ENCODE measurements at regions not wholly inside any gene's neighbourhood (a gene's known extent, or its start where the extent isn't known, plus 50 kb on each side); places are given as distances from the start of the nearest gene placed in this dataset.

GRCh38 chr4:132642016-132642817, 506.9 kb upstream of the PCDH10 start:
- H3K4me3 ChIP-seq (ENCODE audit: low read length) = no peak overlapping the region
- TF ChIP-seq, protein P1, sequence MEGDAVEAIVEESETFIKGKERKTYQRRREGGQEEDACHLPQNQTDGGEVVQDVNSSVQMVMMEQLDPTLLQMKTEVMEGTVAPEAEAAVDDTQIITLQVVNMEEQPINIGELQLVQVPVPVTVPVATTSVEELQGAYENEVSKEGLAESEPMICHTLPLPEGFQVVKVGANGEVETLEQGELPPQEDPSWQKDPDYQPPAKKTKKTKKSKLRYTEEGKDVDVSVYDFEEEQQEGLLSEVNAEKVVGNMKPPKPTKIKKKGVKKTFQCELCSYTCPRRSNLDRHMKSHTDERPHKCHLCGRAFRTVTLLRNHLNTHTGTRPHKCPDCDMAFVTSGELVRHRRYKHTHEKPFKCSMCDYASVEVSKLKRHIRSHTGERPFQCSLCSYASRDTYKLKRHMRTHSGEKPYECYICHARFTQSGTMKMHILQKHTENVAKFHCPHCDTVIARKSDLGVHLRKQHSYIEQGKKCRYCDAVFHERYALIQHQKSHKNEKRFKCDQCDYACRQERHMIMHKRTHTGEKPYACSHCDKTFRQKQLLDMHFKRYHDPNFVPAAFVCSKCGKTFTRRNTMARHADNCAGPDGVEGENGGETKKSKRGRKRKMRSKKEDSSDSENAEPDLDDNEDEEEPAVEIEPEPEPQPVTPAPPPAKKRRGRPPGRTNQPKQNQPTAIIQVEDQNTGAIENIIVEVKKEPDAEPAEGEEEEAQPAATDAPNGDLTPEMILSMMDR (conservative IDR thresholded peaks at IDR 0.05; ENCODE audit: low read depth, low read length) = peak; percentile 91
- peak; percentile 24 for DNase-seq (ENCODE audit: low read depth)

GRCh38 chr4:132646186-132646585, 502.9 kb upstream of the PCDH10 start:
- DNase-seq (ENCODE audit: low read depth) = no peak
- no peak overlapping the region for H3K4me3 ChIP-seq (ENCODE audit: low read length)
- TF ChIP-seq, protein P1 (conservative IDR thresholded peaks at IDR 0.05; ENCODE audit: low read depth, low read length) = no peak

DNA sequence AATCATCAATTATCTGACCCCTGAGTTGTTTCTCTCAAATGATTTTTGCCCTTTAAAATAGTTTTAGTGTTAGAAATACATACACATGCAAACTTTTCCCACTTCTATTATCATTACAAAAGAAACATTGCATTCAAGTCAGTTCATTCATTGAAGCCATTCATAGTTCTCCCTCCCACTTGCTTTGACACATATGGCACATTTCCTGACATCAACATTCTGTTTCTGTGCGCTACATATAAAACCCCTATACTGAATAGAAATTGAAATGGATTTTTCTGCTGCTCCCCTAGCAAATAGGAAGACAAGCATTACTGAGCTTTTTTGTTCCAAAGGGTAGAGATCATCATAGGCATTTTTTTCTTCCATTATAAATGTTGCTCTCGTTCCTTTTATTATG, 497.9 kb upstream of the PCDH10 start:
- no peak overlapping the region for H3K4me3 ChIP-seq (ENCODE audit: low read length)
- no peak for DNase-seq (ENCODE audit: low read depth)
- TF ChIP-seq, protein P1 (conservative IDR thresholded peaks at IDR 0.05; ENCODE audit: low read depth, low read length) = no peak

GRCh38 chr4:132660181-132660580, 488.9 kb upstream of the PCDH10 start:
- no peak for DNase-seq (ENCODE audit: low read depth)
- TF ChIP-seq, protein P1 (conservative IDR thresholded peaks at IDR 0.05; ENCODE audit: low read depth, low read length) = no peak
- no peak overlapping the region for H3K4me3 ChIP-seq (ENCODE audit: low read length)

DNA sequence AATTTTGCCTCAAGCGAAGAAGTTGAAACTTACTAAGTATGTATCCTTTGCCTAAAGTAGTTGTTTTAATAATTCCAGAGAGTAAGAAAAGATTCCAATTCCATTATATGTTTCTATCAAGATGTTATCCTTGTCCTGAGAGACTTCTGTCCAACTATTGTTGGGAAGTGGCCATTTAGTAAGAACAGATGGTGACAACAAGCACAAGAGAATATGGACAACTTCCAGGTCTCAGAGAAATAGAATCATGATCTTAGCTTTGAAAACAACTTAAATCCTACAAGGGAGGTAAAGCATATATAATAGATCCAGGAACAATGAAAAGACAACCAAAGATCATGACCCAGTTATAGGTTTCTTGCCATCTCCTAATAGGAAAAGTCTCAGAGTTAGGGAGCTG, 486.6 kb upstream of the PCDH10 start:
- DNase-seq (ENCODE audit: low read depth) = no peak
- TF ChIP-seq, protein P1 (conservative IDR thresholded peaks at IDR 0.05; ENCODE audit: low read depth, low read length) = no peak
- no peak overlapping the region for H3K4me3 ChIP-seq (ENCODE audit: low read length)

DNA sequence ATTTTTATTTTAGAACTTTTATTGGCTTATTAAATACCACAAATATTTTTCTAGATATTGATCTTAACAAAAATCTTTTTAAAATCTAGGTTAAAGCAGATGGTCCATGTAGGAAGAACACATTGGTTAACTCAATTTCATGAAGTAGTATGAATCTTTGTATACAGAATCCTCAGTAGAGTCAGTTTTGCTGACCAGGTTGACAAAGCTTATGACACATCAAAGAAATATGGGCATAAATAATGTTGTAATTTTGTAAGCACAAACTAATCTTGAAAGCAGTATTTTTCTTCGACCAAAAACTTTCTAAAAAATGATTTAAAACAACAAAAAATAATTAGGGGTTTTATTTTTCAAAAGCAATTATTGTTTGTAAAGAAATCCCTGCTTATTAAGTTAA, 479.3 kb upstream of the PCDH10 start:
- TF ChIP-seq, protein P1 (conservative IDR thresholded peaks at IDR 0.05; ENCODE audit: low read depth, low read length) = no peak
- DNase-seq (ENCODE audit: low read depth) = no peak
- no peak overlapping the region for H3K4me3 ChIP-seq (ENCODE audit: low read length)

DNA sequence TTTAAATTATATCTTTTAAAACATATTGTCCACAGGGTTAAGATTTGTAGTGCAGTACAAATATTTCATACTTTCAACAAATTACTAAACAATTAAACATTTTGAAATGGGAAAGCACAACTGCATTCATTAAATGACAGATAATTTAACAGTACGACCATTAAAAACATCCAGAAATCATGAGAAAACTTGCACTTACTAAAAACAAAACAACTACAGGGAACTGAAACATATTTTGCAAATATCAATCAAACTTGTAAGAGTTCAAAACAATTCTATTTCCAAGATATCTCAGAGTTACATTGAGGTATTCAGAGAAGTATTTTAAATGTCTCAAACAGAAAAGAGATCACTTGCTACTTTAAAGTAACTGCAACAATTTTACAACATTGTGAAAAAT, 478.5 kb upstream of the PCDH10 start:
- TF ChIP-seq, protein P1 (conservative IDR thresholded peaks at IDR 0.05; ENCODE audit: low read depth, low read length) = no peak
- no peak overlapping the region for H3K4me3 ChIP-seq (ENCODE audit: low read length)
- DNase-seq (ENCODE audit: low read depth) = no peak

Measured in retinal pigment epithelial cell (primary cell).